Right renal cortex interstitium (tissue), 3 donors: ENCODE measurements at regions not wholly inside any gene's neighbourhood (a gene's known extent, or its start where the extent isn't known, plus 50 kb on each side); places are given as distances from the start of the nearest gene placed in this dataset.
A peak's percentile ranks its signal among the peaks of the same experiment; 100 is the strongest.
"Not testable (repeated sequence)": the region's sequence is repeated elsewhere in the genome, so short reads cannot be mapped to it uniquely, and the experiment has no call there.

Experiments
- DNase-seq, 3 donors: peaks; one replicate each; pipeline ENCODE4 v3.0.0-alpha.2; 2013; ENCODE audit warnings: low read depth in 3 of 3, low spot score in 2 of 3

DNA sequence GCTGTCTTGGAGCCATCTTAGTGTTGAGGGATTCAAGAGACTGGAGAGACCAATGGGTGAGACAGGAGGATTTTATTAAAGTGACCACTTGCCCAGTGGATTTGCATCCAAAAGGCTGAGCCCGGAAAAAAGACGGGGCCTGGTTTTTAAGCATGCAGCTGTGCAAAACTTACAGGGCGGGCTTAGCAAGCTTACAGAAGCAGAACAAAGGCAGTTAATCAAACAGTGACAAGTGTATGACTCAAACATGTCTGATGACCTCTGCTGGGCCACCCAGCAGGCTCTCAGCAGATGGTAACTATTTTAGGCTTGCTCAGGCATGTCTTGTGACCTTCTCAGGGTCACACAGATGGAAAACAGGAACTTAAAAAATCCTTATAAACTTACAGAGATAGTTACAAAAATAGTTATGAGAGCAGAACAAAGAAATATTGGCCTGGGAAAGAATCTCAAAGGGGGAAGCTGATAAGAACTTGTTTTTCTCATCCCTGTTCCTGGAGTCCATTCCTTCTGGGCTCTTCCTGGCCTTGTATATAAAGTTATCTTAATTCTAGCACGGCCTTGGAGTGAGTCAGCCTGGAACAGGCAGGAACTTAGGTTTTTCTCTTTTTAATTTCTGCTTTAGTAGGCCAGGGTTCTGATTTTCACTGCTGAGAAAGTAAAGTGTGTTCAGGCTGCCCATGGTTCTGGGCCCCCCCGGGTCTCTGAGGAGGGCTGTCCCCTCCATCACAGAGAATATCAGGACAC is 141.3 kb downstream of the CCDC74A start:
- DNase-seq, result not testable (repeated sequence)

DNA sequence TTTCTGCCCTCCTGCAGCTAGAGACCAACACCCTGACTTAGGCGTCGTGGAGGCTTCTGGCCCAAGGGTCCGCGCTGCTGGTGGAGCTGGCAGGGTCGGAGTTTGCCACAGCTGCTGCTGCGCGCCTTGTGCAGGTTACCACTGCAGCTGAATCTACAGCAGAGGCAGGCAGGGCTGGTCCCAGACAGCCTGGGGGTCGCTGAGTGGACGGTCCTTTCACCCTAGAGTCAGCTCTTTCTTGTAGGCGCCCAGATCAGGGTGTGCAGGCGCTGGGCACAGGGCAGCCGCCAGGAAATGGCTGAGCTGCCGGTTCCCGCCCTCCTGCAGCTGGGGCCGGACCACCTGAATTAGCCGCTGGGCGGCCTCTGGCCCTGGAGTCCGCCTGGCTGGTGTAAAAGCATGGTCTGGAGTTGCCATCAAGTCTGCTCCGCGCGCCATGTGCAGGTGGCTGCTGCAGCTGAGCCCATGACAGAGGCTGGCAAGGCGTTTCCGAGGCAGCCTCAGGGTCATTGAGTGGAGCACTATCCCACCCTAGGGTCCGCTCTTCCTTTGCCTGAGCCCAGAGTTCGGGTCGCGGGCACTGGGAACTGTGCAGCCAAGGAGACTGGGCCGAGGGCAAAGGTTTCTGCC is 144.3 kb downstream of the CCDC74A start:
- DNase-seq, result not testable (repeated sequence)

DNA sequence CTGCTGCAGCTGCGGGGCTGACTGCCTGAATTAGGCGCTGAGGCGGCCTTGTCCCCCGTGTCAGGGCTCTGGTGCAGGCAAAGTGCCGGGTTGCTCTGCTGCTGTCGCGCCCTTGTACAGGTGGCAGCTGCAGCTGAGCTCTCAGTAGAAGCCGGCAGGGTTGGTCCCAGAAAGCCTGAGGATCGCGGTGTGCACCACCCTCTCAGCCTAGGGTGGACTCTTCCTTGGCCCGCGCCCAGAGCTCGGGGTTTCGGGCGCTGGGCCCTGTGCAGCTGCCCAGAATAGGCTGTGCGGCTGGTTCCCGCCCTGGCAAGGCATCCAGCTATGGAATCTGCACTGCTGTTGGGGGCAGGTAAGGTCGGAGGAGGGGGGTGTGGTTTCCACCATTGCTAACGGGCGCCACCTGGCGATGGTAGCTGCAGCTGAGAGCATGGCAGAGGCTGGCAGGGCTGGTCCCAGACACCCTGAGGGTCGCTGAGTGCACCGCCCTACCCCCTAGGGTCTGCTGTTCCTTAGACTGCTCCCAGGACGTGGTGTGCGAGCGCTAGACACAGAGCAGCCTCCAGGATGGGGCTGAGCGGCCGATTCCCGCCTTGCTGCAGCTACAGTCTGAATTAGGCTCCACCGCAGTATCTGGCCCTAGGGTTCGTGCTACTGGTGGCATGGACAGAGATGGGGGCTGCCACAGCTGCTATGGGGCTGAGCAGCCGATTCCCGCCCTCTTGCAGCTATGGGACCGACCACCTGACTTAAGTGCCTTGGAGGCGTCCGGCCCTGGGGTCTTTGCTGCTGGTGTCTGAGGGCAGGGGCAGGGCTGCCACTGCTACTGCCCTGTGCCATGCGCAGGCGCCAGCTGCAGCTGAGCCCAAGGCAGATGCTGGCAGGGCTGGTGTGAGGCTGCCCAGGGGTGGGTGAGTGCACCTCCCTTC is 145.0 kb downstream of the CCDC74A start:
- DNase-seq, result not testable (repeated sequence)

DNA sequence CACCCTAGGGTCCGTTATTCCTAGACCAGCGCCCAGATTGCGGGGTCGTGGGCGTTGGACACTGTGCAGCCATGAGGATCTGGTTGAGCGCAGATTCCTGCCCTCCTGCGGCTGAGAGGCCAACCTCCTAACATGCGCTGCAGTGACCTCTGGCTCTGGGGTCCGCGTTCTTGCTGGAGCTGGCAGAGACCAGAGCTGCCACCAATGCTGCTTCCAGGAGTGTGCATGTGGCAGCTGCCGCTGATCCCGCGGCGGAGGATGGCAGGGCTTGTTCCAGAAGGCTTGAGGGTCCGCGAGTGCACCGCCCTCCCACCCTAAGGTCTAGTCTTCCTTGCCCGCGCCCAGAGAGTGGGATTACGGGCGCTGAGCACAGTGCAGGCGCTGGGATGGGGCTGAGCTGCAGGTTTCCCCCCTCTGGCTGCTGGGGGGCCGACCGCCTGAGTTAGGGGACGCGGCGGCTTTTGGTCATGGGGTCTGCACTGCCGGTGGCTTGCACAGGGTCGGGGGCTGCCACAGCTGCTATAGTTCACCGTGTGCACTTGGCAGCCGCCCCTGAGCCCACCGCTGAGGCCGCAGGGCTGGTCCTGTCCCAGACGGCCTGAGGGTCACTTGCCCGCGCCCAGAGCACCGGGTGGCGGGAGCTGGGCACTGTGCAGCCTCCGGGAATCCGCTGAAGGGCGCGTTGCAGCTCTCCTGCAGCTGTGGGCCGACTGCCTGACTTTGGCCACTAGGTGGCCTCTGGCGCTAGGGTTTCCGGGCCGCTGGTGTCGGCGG is 145.9 kb downstream of the CCDC74A start:
- no peak for DNase-seq

DNA sequence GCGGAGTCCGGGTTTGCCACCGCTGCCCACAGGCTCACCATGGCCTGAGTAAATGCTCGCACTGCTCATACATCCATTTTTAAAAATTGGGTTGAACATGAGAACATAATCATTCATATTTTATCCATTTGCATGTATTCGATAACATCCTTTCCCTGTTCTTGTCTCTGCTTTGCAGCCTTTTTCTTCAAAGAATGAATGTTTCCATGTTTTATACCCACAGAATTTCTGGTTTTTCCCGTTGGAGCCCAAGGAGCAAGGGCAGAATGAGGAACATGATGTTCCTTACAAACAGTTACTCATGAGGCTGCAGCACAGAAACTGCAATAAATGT is 146.5 kb downstream of the CCDC74A start:
- no peak for DNase-seq

DNA sequence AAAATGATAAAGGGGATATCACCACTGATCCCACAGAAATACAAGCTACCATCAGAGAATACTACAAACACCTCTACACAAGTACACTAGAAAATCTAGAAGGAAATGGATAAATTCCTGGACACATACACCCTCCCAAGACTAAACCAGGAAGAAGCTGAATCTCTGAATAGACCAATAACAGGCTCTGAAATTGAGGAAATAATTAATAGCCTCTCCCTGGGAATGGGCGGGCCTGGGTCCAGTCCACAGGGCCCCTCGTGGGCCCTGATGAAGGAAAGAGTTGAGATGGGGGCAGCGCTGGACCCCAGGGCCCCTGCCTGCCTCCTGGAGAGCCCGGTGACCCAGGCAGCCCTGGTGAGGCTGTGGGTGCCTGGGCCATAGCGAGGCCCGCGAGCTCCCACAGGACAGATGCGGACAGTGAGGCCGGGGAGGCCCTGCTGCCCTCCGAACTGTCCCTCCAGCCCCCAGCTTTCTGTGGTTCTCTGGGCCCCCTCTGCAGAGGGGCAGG is 154.0 kb downstream of the CCDC74A start:
- DNase-seq, result not testable (repeated sequence)

DNA sequence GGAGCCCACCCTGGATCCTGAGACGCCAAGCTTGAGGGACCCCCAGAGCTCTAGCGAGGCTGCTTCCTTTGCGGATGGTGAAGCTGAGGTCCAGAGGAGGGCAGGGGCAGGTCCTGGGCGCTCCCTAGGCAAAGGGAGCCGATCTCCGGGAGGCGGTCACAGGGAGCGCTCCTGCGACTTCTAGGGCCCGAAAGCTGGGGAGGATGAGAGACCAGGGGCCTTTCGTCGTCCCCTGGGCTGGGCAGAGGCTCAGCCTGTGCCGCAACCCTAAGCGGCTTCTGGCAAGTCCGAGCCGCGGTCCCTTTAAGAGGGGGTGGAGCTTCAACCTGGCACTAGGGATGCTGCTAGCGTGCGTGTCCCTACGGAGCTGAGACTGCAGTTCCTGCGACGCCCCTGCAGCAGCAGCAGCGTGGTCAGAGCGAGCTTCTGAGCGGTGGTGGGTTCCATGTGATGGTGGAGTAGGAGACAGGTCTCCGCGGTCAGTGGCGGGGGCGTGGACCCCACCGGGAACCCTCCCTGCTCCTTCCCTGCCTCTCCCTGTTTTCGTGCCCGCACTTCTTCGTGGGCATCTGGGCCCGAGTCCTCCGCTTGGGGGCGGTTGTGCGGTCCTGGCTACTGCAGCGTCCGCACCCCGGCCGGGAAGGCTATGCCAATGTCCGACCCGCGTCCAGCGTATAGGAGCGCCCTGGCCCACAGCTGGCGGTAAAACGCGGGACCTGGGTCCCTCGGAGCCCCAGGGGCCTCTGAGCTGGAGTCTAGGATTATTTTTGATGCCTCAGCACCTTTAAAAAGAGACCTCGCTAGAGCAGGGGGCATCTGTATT is 154.6 kb downstream of the CCDC74A start:
- DNase-seq, result peak in 2 of 3 donors; percentile 63 to 66

DNA sequence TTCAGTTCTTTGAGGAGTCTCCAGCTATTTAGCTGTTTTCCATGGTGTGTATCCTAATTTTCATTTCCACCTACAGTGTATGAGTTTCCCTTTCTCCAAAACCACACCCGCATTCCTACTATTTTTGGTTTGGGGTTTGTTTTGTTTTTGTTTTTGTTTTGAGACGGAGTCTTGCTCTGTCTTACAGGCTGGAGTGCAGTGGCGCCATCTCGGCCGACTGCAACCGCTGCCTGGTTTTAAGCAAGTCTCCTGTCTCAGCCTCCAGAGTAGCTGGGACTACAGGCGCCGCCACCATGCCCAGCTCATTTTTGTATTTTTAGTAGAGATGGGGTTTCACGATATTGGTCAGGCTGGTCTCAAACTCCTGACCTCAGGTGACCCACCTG is 155.2 kb downstream of the CCDC74A start:
- not testable (repeated sequence) for DNase-seq

DNA sequence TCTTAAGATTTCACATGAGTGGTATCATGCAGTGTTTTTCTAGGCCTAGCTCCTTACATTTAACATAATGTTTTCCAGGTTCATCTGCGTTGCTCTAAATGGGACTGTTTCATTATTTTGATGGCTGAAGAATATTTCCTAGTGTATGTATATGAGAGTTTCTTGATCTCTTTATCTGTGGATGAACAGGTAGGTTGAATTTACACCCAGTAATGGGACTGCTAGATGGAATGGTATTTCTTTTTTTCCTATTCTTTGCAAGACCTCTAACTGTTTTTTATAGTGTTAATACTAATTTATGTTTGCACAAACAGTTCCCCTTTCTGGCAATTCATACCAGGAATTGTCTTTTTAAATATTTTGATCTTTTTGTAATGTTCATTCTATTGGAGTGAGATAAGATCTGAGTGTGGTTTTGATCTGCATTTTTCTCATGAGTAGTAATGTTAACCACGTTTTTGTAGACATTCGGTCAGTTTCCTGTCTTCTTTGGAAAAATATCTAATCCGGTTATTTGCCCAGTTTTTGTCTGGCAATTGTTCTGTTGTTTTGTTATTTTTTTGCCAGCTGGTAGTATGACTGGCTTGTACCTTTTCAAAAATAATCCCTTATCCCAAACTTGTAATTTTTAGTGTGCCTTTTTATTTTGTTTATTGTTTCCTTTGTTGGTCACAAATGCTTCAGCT is 157.1 kb downstream of the CCDC74A start:
- DNase-seq, result not testable (repeated sequence)

DNA sequence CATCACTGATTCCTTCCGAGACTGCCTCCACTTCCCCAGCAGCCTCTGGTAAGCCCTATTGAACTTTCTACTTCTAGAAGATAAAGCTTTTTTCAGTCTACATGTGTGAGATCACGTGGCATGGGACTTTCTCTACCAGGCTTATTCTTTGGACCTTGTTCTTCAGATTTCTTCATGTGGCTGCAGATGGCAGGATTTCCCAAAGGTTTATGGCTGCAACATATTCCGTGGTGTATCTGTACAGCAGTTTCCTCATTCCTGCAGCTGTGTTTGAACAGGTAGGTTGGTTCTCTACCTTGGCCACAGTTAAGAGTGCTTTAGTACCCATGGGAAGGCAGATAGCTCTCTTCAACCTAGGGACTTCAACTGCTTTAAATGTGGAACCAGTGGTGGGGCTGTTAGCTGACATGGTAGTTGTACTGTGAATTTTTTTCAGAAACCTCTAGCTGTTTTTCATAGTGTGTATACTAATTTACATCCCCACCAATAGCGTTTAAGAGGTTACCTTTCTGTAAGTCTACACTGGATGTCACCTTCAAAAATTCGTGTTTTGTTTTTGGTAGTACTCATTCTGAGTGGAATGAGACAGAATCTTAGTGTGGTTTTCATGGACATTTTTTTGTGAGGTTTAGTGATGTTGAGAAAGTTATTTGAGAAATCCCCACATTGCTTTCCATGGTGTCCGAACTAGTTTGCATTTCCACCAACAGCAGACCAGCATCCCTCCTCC is 158.6 kb downstream of the CCDC74A start:
- not testable (repeated sequence) for DNase-seq

DNA sequence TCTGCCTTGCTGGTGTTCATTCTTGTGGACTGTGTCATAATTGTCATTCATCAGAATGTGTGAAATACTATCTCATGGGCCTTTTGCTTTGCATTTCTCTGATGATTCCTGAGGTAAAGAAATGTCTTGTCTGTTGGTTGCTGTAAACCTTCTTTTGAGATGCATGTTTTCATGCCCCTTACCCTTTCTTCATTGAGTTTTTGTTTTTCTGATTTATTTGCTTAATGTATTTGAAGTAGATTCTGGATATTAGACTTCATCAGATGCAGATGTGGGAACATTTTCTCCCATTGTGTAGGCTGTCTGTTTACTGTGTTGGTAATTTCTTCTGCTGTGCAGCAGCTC is 159.2 kb downstream of the CCDC74A start:
- DNase-seq, result not testable (repeated sequence)

DNA sequence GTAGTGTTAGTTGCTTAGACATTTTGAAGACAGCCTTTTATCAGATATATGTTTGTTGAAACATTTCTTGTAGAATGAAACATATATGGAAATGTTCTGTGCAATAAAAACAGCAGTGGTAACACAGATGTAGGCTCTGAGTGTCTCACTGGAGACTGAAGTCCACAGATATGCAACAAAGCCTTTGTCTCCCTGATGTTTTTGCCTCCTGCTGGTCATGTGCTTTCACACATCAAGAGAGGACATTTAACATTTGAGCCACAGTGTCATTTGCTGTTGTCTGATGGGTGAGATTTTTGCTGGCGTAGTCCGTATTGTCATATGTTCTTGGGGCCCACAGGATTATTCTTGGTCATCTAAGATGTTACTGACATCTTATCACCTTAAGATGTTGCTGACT is 161.4 kb downstream of the CCDC74A start:
- not testable (repeated sequence) for DNase-seq

DNA sequence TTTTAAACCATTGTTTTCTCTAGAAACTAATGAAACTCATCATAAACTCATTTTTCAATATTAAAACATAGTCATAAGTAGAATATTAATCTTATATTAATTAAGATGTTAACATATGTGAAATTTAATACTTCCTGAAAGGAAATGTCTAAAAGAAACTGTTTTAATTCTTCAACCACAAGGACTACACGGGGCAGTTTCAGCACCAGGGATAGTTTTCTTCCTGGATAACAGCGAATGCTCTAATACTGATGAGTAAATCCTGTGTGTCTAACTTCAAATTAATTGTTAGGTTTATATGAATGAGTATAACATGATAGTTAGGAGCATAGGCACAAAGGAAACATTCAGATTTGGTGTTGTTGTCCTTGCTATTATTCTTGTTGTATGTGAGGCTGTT is 183.6 kb downstream of the CCDC74A start:
- DNase-seq, result not testable (repeated sequence)

DNA sequence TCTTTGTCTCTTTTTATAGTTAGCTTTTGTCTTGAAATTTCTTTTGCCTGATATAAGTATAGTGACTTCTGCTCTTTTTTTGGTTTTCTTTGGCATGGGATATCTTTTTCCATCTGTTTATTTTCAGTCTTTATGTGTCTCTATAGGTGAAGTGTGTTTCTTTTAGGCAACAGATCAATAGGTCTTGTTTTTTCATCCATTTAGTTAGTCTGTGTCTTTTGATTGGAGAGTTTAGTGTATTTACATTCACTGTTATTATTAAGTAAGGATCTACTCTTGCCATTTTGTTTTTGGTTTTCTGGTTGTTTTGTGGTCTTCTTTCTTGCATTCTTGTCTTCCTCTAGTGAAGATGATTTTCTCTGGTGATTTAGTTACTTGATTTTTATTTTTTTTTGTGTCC is 190.2 kb downstream of the CCDC74A start:
- DNase-seq, result not testable (repeated sequence)

DNA sequence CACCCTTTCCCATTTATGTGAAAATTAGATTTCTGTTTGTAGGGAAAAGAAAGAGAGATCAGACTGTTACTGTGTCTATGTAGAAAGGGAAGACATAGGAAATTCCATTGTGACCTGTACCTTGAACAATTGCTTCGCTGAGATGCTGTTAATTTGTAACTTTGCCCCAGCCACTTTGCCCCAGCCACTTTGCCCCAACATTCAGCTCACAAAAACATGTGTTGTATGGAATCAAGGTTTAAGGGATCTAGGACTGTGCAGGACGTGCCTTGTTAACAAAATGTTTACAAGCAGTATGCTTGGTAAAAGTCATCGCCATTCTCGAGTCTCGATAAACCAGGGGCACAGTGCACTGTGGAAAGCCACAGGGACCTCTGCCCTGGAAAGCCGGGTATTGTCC is 193.5 kb downstream of the CCDC74A start:
- not testable (repeated sequence) for DNase-seq

DNA sequence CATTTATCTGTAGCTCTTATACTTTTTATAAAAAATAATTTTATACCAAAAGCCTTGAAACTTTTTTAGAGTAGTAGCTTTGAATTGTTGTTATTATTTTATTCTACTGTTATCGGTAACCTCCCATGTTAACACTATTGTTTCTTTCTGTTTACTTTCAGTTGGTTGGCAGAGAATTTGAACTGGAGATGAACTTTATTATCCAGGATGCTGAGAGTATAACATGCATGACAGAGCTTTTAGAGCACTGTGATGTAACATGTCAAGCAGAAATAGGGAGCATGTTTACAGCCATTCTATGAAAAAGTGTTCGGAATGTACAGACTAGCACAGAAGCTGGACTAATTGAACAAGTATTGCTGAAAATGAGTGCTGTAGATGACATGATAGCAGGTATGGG is 194.6 kb downstream of the CCDC74A start:
- DNase-seq, result not testable (repeated sequence)

DNA sequence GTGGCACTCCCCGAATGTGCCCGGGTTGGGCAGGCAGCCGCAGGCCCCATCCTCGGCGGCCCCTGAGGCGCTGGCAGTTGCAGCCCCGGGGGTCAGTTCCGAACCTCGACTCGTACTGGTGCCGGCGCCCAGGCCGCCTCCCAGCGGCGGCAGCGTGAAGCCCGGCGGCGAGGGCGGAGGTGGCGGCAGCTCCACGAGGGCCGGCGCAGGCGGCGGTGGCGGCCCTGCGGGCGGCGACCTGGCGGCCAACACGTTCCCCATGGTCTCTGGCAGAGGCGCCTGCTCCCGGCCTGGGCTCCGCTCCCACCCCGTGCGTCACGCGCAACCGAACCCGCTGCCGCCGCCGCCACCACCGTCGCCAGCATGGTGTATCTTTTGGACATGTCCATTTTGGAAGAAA is 196.3 kb downstream of the CCDC74A start:
- no peak for DNase-seq

DNA sequence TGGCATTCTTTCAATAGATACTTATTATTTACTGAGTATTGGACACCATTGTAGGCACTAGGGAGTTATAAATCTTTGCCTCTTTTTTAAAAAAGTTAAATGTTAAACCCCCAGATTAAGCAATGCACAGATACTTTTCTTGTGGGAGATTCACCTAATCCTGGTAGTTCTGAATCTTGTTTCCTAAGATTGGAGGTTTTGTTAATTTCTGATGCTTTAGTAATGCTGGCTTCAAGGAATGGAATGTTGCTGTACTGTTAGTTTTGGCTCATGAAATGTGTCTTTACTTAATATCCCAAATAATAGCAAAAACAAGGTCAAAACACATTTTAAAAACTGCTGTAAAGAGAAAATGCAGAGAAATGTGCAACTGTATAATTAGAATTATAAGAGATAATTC is 200.8 kb downstream of the CCDC74A start:
- DNase-seq, result not testable (repeated sequence)
